Activated T-helper 9 cell treated with anti-CD3 and anti-CD28 coated beads, Interleukin-2, amount 50 U/mL, for 16 hours (primary cell): ENCODE measurements at regions not wholly inside any gene's neighbourhood (a gene's known extent, or its start where the extent isn't known, plus 50 kb on each side); places are given as distances from the start of the nearest gene placed in this dataset.

Experiments
- DNase-seq: peaks from one replicate; pipeline ENCODE4 v3.0.0-alpha.2; 2020; ENCODE audit warnings: low read depth

DNA sequence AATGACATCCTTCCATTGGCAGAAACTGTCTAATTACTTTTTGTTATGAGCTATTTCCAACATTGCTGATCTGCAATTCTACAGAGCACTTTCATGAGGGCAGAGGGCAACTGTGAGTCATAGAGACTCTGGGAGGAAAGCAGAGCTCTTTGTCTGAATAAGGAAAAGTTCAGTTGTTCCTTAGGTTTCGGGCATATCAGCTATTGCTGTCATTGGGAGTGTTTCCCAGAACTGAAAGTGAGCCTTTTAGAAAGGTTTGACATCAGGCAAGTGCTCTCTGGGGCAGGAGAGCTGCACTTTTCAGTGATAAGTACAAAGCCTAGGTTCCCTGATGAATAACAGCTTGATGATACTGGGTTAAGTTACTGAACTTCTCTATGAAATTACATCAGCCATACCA lies 119.2 kb upstream of the EDNRA start:
- no peak for DNase-seq

DNA sequence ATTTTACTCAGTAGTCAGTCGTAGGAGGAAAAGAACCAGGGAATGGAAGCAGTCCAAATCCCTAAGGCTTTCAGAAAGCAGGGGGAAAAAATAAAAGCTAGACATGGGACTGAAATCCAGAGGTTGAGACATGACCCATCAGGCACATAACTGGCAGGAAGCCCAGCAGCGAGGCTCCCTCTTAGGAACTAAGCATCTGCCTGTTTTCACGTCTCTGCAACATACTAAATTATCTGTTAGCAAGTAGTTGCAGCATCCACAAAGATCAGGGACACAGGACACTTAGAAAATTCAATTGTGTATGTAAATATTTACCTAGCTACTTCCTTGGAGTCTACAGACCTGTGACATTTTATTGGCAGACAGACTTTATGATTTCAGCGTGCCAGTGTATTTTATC lies 118.0 kb upstream of the EDNRA start:
- DNase-seq: no peak

GRCh38 chr4:147363514-147363913 lies 117.4 kb upstream of the EDNRA start:
- DNase-seq: no peak

- no peak for DNase-seq
Observed at GRCh38 chr4:147365396-147365795, 115.5 kb upstream of the EDNRA start.

GRCh38 chr4:147366164-147366563 lies 114.7 kb upstream of the EDNRA start:
- no peak for DNase-seq

DNA sequence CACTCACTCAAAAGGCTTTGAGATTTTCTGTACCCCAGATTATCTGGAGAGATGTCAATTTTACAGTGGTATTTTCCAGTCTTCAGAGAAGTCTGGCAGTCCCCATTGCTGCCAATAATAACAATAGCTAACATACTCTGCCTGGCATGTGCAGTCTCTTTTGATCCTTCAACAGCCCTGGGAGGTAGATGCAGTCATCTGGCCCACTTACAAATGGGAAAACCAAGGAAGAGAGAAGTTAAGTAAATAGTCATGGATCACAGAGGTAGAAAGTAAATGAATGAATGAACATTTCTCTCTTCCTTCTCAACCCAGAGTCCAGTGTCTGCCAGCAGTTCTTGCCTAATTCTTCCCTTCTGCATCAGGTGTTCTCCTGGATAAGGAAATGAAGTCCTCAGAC lies 113.0 kb upstream of the EDNRA start:
- DNase-seq: no peak

- no peak for DNase-seq
Observed at GRCh38 chr4:147368948-147369347, 111.9 kb upstream of the EDNRA start.

- DNase-seq: no peak
Observed at GRCh38 chr4:147370473-147370872, 110.4 kb upstream of the EDNRA start.

DNA sequence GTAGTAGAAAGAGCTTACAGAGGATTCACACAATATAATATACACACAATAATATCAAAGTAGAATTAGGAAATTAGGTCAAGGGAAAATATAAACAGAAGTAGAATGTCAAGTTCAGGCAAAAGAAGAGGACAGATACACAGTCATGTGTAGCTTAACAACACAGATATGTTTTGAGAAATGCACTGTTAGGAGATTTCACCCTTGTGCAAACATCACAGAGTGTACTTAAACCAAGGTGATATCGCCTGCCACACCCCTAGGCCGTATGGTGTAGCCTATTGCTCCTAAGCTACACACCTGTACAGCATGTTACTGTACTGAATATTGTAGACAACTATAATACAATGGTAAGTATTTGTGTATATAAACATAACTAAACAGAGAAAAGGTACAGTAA lies 110.0 kb upstream of the EDNRA start:
- DNase-seq: no peak

DNA sequence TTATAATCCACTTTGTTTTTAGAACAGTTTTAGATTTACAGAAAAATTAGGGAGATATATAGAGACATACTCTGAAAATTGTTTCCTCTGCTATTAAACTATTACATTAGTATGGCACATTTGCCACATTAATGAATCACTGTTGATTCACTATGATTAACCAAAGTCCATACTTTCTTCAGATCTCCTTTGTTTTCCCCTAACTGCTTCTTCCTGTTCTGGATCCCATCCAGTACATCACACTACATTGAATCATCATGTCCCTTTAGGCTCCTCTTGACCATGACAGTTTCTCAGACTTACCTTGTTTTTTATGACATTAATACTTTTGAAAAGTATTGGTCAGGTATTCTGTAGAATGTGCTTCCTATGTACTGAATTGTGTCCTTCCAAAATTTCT lies 109.2 kb upstream of the EDNRA start:
- DNase-seq: no peak

DNA sequence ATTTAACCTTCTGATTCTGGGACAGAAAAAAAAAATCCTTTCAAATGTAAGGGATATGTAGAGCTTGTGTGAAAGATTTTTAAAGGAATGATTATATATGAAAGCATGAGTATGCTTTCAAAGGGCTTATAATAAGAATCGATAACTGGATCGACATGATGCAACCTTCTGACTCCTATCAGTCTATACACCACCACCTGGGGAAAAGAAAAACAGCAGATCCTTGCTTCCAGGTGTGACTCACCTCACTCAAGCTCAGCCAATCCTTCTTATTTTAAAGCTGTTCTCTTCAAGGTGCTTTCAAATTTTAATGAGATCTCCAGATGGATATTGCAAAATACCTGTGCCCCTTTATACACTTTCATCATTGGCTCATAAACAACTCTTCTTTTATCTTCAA lies 102.1 kb upstream of the EDNRA start:
- no peak for DNase-seq

DNA sequence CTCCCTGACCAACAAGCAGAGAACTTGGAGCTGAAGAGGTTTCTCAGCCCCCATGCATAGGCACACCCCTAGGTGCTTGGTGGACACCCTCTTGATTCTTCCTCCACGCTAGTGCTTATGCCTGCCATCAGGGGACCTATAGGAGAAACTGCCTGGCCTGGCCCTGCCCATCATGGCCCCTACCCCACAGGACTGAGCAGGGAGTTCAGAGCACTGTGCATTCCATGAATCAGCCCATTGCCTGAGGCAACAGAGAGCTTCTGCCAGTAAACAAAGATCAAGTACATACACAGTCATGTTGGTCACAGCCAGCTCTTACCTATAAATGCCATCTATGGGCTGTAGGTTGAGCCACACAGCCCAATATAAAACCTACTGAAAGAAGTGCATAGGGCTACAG lies 99.1 kb upstream of the EDNRA start:
- DNase-seq: no peak

GRCh38 chr4:147388018-147388417 lies 92.9 kb upstream of the EDNRA start:
- no peak for DNase-seq

DNA sequence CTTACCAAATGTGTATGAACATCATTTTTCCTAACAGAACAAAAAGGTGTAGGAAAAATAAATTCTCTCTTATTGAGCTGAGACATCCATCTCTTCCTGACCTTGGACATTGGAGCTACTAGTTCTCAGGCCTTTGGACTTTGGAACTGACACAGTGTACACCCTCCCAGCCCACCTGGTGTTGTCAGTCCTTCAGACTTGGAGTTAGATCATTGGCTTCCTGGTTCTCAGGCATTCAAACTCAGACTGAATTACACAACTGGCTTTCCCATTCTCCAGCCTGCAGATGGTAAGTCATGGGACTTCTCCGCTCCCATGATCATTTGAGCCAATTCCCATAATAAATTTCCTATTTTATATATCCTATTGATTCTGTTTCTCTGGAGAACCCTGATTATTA lies 84.8 kb upstream of the EDNRA start:
- DNase-seq: no peak

GRCh38 chr4:147398556-147398955 lies 82.3 kb upstream of the EDNRA start:
- DNase-seq: no peak

DNA sequence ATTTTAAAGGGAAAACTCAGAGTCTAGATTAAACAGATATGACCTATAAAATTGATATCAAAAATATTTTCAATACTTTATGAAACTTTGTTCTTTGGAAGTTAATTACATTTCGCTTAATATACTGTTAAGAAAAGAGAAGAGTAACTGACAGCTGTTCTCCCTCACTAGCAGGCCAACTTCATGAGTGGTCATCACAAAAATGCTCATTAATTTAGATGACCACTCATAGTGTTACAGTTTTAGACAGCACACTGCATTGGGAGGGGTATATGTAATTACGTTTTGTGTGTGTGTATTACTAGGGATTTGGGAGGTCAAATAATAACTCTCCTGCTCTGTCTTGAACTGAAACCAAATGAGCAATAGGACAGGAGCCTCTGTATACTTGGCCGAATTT lies 80.2 kb upstream of the EDNRA start:
- DNase-seq: no peak

GRCh38 chr4:147401221-147401620 lies 79.7 kb upstream of the EDNRA start:
- no peak for DNase-seq

- no peak for DNase-seq
Observed at GRCh38 chr4:147407261-147408045, 73.4 kb upstream of the EDNRA start.

DNA sequence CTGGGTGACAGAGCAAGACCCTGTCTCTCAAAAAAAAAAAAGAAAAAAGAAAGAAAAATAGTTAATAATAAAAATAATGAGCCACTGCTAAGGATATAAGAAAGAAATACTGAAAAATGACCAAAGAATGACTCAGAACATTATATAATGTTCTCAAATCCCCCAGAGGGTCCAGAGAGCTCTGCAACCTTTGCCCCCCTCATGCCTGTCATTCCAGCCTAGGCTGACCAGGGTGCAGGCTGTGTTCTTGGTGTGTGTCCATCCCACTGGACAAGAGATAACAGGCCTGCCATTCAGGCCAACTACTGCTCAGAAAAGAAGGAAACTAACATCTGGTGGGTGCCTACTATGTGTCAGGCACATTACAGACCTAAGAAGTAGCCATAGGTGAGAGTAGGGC lies 72.7 kb upstream of the EDNRA start:
- no peak for DNase-seq

DNA sequence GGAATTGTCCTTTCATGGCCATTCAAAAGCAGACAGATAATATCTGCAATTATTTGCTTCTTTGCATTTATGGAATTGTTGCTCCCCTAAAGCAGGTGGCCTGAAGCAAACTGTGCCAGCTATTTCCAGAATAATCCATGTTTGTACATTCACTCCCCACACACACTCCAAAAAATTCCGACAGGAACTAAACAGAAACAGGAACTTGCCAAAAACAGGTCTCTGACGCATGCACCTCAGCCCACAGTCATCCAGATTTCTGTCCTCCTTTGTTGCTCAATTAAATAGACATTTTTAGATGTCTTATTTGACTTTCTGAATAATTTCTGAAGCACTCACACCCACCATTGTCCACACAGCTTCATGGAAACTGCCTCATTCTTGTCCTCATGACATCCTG lies 71.5 kb upstream of the EDNRA start:
- no peak for DNase-seq

GRCh38 chr4:147418226-147418625 lies 62.7 kb upstream of the EDNRA start:
- DNase-seq: no peak

DNA sequence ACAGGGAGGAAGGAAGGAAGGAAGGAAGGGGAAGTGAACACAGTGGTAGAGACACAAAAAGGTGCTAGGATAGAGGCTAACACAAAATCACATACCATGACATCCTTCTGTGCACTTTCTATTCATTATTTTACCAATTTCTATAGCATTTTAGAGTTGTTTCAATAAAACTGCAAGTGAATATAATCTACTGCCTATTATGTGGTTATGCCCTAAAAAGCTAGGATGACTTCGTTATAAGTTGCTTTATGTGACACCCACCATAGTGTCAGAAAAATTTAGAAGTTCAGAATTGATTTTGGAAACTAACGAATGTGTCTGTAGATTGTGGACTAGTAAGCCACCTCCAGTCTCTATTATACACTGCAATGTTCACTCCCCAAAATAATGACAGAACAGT lies 59.4 kb upstream of the EDNRA start:
- DNase-seq: no peak

- no peak for DNase-seq
Observed at GRCh38 chr4:147423229-147423628, 57.7 kb upstream of the EDNRA start.

GRCh38 chr4:147425019-147425418 lies 55.9 kb upstream of the EDNRA start:
- no peak for DNase-seq

DNA sequence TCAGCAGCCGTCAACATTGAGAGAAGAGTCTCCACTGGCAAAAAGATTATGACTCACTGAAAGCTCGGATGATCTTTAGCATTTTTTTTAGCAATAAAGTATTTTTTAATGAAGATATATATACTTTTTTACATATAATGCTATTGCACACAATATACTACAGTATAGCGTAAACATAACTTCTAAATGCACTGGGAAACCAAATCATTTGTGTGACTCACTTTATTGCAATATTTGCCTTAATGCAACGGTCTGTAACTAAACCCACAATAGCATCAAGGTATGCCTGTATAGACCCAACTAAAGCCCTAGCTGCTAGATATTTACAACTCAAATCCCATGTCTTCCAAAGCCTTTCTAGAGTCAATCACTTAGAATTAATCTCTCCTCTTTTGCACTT lies 52.3 kb upstream of the EDNRA start:
- DNase-seq: no peak
